ENCODE measurements at regions not wholly inside any gene's neighbourhood (a gene's known extent, or its start where the extent isn't known, plus 50 kb on each side); places are given as distances from the start of the nearest gene placed in this dataset.

- H3K9me3 Mint-ChIP-seq (ENCODE audit: insufficient read depth): no peaks in the 10 kb centered on the region
- H3K27me3 Mint-ChIP-seq: no peaks in the 10 kb centered on the region
- Histone ChIP-seq H3K9ac (ENCODE audit: low read length) (no peak overlapping the region), H2AFZ (ENCODE audit: insufficient read depth, low read depth, low read length, poor library complexity, severe bottlenecking) (no peak overlapping the region), H3K4me1 (ENCODE audit: control insufficient read depth in 2 of 2, insufficient read depth in 2 of 2, low read length in 2 of 2) (no peaks in the 10 kb centered on the region), H3K27me3 (replicated peaks in 1 of 4; ENCODE audit: control extremely low read depth in 1 of 4, control insufficient read depth in 3 of 4, insufficient read depth in 4 of 4, low read length in 3 of 4) (no peaks in the 10 kb centered on the region), H3K79me2 (ENCODE audit: control insufficient read depth, insufficient read depth, low read length) (no peaks in the 10 kb centered on the region), H3K4me3 (ENCODE audit: control extremely low read depth in 1 of 5, extremely low read depth in 1 of 5, insufficient read depth in 1 of 5, low read depth in 2 of 5, low read length in 4 of 5) (no peak overlapping the region), H3K4me2 (replicated peaks; ENCODE audit: low read depth, low read length, poor library complexity, severe bottlenecking) (no peak overlapping the region), H4K20me1 (ENCODE audit: control insufficient read depth, insufficient read depth, low read length, poor library complexity, severe bottlenecking) (no peaks in the 10 kb centered on the region), H3K9me3 (ENCODE audit: control extremely low read depth in 1 of 3, control insufficient read depth in 2 of 3, insufficient read depth in 1 of 3, low read length in 2 of 3) (no peaks in the 10 kb centered on the region), H3K27ac (ENCODE audit: low read length in 2 of 2) (no peak overlapping the region), H3K36me3 (replicated peaks in 1 of 2; ENCODE audit: control extremely low read depth in 1 of 2, control insufficient read depth in 1 of 2, extremely low read depth in 1 of 2, insufficient read depth in 2 of 2, low read length in 1 of 2) (no peaks in the 10 kb centered on the region)
- ChIA-PET POLR2A (no interaction called here), CTCF (no interaction called here)
- no peak overlapping the region for H3K27ac Mint-ChIP-seq
- TF ChIP-seq EZH2 (IDR thresholded peaks at IDR 0.05; ENCODE audit: borderline replicate concordance, insufficient read depth, low read depth, low read length, poor library complexity, severe bottlenecking): no peak
- no peak for TF ChIP-seq CTCF (IDR thresholded peaks at IDR 0.05)
- no peak for DNase-seq
- H3K4me1 Mint-ChIP-seq: no peaks in the 10 kb centered on the region
- intact Hi-C loops (cut with micrococcal nuclease): no loop called here
- no CpG with 5 or more reads among the region's 3 CpGs for WGBS (ENCODE audit: insufficient coverage)
- no peak for ATAC-seq (ENCODE audit: low read depth)
- no peak overlapping the region for H3K4me3 Mint-ChIP-seq
These were observed 319.1 kb upstream of the NT5E start for GRCh38 chr6:85130743-85131142.

- Mint-ChIP-seq H3K4me1 (no peaks in the 10 kb centered on the region), H3K27me3 (no peaks in the 10 kb centered on the region), H3K4me3 (no peak overlapping the region), H3K27ac (no peak overlapping the region), H3K9me3 (ENCODE audit: insufficient read depth) (no peaks in the 10 kb centered on the region)
- Histone ChIP-seq H3K36me3 (replicated peaks in 1 of 2; ENCODE audit: control extremely low read depth in 1 of 2, control insufficient read depth in 1 of 2, extremely low read depth in 1 of 2, insufficient read depth in 2 of 2, low read length in 1 of 2) (no peaks in the 10 kb centered on the region), H3K79me2 (ENCODE audit: control insufficient read depth, insufficient read depth, low read length) (no peaks in the 10 kb centered on the region), H3K27ac (ENCODE audit: low read length in 2 of 2) (no peak overlapping the region), H2AFZ (ENCODE audit: insufficient read depth, low read depth, low read length, poor library complexity, severe bottlenecking) (no peak overlapping the region), H3K9me3 (ENCODE audit: control extremely low read depth in 1 of 3, control insufficient read depth in 2 of 3, insufficient read depth in 1 of 3, low read length in 2 of 3) (no peaks in the 10 kb centered on the region), H3K4me3 (ENCODE audit: control extremely low read depth in 1 of 5, extremely low read depth in 1 of 5, insufficient read depth in 1 of 5, low read depth in 2 of 5, low read length in 4 of 5) (no peak overlapping the region), H3K27me3 (replicated peaks in 1 of 4; ENCODE audit: control extremely low read depth in 1 of 4, control insufficient read depth in 3 of 4, insufficient read depth in 4 of 4, low read length in 3 of 4) (no peaks in the 10 kb centered on the region), H4K20me1 (ENCODE audit: control insufficient read depth, insufficient read depth, low read length, poor library complexity, severe bottlenecking) (no peaks in the 10 kb centered on the region), H3K9ac (ENCODE audit: low read length) (no peak overlapping the region), H3K4me2 (replicated peaks; ENCODE audit: low read depth, low read length, poor library complexity, severe bottlenecking) (no peak overlapping the region), H3K4me1 (ENCODE audit: control insufficient read depth in 2 of 2, insufficient read depth in 2 of 2, low read length in 2 of 2) (no peaks in the 10 kb centered on the region)
- WGBS (ENCODE audit: insufficient coverage): 89% methylated on average over 1 of the region's 5 CpGs
- intact Hi-C loops (cut with micrococcal nuclease): no loop called here
- ChIA-PET CTCF (interaction anchor here (0.6 kb wide), 1 partner anchor 1494 kb away, joined by 4 read pairs; no protein-coding TSS in a partner anchor), POLR2A (no interaction called here)
- TF ChIP-seq CTCF (IDR thresholded peaks at IDR 0.05) (no peak), EZH2 (IDR thresholded peaks at IDR 0.05; ENCODE audit: borderline replicate concordance, insufficient read depth, low read depth, low read length, poor library complexity, severe bottlenecking) (no peak)
- DNase-seq: no peak
- ATAC-seq (ENCODE audit: low read depth): no peak
These were observed 320.0 kb upstream of the NT5E start for GRCh38 chr6:85129881-85130280.

Data from B cell (primary cell).